HG03378 (cell line): ENCODE measurements at regions not wholly inside any gene's neighbourhood (a gene's known extent, or its start where the extent isn't known, plus 50 kb on each side); places are given as distances from the start of the nearest gene placed in this dataset.
A peak's percentile ranks its signal among the peaks of the same experiment; 100 is the strongest.

Source experiments
- ATAC-seq: cut with Tn5 transposase; IDR thresholded peaks from one replicate; pipeline ENCODE4 v1.9.1; 2021; ENCODE audit warnings: mild to moderate bottlenecking, moderate library complexity; ENCODE audit not compliant: unreplicated experiment

DNA sequence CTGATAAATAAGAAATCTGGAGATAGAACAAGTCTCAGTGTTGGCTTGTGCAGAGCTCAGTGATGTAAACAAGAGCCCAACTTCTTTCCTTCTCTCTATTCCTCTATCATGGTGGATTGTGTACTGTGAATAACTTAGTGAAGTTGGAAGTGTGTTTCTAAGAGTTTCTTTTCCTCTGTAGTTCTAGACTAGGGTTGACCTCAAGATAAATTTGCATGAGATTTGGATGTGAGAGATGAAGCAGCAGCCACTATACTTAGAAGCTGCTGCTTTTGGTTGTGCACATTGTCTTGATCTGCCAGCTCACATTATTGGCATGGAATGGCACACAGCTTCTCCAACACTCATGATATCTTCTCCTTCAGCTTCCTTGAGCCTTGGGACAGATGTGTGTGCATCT lies 198.9 kb upstream of the ZP4 start:
- no peak for ATAC-seq

- ATAC-seq, result no peak
Measured at GRCh38 chr1:238088560-238089290, 198.0 kb upstream of the ZP4 start.

DNA sequence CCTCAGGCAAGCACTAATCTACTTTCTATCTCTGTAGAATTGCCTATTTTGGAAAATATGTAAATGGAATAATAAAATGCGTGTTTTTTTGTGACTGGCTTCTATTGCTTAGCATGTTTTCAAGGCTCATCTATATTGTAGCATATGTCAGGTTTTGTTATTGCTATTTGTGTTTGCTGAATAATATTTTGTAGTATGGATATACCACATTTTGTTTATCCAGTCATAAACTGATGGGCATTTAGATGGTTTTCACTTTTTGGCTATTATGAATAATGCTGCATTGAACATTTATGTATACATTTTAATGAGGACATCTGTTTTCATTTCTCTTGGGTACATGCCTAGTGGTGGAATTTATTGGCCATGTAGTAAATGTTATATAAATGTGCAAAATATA lies 183.3 kb upstream of the ZP4 start:
- ATAC-seq, result no peak

DNA sequence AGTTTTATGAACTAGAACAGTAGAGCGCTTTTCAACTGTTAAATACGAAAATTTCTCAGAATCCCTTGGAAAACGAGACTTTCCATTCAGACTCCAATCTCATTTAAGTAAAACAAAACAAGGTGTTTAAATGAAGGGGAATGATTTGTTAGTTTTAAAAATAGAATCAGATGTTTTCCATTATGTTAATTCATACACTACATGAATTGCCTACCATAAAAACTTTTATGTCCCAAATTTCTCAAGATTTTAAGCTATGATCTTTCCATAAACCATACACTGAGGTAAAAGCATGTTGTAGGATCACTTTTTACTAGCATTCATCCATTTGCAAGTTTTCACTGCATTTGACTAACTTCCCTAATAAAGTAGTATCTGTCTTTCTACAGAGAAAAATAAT lies 180.3 kb upstream of the ZP4 start:
- ATAC-seq, result no peak

GRCh38 chr1:238063454-238063853 lies 172.7 kb upstream of the ZP4 start:
- peak; percentile 38 for ATAC-seq

- peak; percentile 67 for ATAC-seq
Measured at GRCh38 chr1:238061967-238062613, 171.4 kb upstream of the ZP4 start.

DNA sequence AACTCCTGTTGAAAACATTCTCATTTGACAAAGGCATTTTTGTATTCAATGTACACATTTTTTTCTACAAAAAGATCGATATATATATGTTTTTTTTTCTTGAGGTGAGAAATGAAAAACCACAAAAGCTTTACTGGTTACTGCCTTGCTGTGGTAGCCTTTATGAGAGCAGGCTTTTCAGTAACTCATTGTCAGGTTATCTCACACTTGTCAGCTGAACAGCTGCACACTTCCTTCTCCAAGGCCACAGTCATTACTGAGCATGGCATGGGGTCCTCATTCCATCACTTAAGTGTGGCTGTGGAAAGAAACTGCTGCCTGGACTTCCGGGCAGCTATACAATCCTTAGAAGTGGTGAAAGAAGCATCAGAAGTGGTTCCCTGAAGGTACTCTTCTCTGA lies 169.3 kb upstream of the ZP4 start:
- ATAC-seq, result peak; percentile 77

GRCh38 chr1:238052496-238053266 lies 162.0 kb upstream of the ZP4 start:
- ATAC-seq, result no peak

- ATAC-seq, result no peak
Measured at GRCh38 chr1:238029126-238029525, 138.4 kb upstream of the ZP4 start.

DNA sequence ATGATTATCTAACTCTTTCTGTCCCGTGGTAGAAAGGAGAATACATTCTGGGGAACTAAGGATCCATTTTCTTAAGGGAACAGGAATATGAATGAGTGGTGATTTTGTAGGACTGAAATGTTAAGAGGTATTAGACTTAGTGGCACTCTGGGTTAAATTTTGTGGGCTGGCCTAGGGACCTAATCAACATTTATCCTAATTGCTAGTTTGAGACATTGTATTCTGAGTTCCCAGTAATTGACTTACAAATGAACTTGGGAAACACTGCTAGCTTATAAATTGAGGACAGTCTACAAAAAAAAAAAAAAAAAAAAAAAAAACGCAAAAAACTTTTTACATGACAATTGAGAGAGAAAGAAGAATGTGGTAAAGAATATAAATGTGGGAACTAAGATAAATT lies 136.6 kb upstream of the ZP4 start:
- ATAC-seq, result no peak

DNA sequence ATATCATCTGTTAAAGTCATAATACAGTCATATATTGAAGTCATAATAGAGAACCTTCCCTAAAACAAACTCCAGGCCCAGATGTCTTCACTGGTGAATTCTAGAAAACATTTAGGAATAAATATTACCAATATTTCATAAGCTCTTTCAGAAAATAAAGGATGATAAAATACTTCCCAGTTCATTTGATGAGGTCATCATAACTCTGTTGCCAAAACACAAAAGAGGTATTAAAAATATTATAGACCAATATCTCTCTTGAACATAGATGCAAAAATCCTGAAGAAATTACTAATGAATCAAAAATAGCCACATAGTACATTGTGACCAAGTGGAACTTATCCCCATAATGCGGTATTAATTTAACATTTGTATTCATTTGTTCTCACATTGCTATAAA lies 132.4 kb upstream of the ZP4 start:
- ATAC-seq, result no peak

DNA sequence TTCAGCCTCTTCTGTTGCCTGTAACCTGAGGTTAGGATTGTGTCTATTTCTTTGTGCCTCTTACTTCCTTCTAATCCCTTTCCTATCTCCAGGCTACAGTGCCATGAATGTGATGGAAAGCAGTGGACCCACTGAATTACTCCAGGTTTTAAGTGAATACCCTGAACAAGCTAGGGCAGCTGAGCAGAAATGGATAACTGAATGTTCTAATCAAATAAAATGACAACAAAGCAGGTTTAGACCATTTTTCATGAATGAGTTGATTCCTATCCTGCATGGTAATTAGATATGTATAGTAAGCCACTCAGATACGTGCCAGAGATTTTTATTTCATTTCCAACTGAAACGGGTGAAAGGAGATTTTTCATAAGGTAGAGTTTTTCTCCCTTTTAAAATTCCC lies 127.5 kb upstream of the ZP4 start:
- no peak for ATAC-seq

- ATAC-seq, result no peak
Measured at GRCh38 chr1:238006779-238007178, 116.1 kb upstream of the ZP4 start.

- no peak for ATAC-seq
Measured at GRCh38 chr1:238005116-238005515, 114.4 kb upstream of the ZP4 start.

DNA sequence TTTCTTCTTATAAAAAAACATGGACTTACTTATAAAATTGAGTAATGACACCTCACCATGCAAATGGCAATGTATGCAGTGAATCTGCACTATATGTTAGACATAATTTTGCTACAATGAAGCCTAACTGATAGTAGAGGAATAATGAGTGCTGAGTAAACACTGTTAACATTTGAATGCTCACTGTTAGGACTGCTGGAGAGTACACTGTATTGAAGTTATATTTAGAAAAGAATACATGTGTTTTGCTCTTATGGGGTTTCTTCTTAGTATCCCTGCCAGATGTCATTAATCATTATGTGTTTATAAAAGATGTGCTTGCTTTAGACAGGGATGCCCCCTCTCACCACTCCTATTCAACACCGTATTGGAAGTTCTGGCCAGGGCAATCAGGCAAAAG lies 111.1 kb upstream of the ZP4 start:
- ATAC-seq, result no peak

DNA sequence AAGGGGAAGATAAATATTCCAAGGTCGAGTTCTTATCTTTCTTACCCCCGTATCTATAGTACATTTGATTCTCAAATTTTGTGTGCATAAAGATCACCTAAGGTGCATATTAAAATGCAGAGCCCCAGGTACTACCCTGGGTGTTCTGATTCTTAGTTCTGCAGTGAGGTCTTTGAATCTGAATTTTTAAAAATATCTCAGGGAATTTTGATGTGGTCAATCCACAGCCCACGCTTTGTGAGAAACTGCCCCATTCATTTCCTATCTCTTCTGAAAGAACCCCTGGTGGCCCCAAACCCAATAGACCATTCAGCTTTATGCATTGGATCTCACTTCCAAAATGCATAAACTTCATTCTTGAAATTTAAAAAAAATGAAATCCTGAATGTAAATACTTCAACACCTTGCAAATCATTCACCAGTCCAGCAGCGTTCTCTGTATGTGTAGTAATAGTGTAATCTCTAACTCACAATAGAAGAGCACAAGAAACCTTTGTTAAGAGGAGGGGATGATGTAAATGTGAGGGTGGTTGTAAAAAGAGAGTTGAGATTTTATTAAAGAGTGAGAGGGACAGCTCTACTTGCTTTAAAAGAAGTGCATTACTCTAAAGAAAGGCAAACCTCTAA lies 108.8 kb upstream of the ZP4 start:
- no peak for ATAC-seq

DNA sequence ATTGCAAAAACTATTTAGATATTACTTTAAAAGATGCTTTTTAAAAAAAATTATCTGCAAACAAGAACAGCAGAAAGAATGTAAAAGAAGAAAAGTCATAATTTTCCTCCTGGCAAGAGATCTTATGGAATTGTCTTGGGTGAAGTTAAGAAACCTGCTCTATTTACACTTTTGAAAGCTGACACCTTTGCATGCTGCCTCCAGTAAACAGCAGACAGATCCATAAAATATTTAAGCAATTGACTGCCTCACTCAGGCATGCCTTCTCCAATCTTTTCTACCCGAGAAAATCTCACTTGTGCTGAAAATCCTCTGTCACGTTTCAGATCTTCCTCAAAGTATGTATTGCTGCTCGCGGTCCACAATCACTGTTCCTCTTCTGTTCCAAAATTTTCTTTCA lies 107.9 kb upstream of the ZP4 start:
- no peak for ATAC-seq

GRCh38 chr1:237983496-237983895 lies 92.8 kb upstream of the ZP4 start:
- no peak for ATAC-seq

GRCh38 chr1:237981223-237981622 lies 90.5 kb upstream of the ZP4 start:
- ATAC-seq, result no peak

GRCh38 chr1:237976331-237976730 lies 85.6 kb upstream of the ZP4 start:
- no peak for ATAC-seq

DNA sequence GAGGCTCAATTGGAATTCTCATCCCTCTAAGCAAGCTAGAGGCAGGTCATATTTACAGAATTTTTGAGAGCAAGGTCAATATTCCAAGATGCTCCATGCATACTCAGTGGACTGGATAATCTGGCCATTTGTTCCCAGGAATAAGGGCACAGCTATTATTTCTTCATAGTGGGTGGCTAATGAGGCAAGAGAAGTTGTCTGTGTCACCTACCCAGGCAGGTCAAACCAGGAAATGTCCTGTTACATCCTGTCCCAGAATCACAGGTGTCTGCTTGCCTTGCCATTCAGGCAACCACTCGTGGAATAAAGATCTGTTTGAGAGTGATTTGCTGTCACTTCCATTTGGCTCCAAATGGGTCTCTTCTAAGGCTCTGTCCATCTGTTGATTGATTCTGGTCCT lies 85.2 kb upstream of the ZP4 start:
- ATAC-seq, result no peak

DNA sequence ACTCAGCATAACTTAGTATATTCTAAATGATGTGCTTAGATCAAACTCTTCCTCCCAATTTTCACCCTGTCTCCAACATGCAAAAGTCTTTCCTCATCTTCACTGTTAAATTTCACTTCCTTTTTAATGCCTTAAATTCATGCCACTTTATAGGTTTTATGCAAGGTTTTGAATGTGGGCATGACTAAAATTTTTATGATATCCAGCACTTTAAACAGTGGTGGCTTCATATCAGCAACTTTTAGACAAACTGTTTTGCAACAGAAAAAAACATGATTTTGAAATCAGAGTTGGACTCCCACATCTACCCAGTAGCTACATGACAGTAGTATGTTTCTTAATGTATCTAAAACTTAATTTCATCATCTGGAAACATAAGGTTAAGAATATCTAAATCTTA lies 84.7 kb upstream of the ZP4 start:
- ATAC-seq, result no peak
